NB4 (cell line): ENCODE measurements at regions not wholly inside any gene's neighbourhood (a gene's known extent, or its start where the extent isn't known, plus 50 kb on each side); places are given as distances from the start of the nearest gene placed in this dataset.

Source experiments
- MYC ChIP-seq: IDR thresholded peaks from 2 replicates; pipeline ENCODE4 v1.6.1; 2011; ENCODE audit warnings: low read depth, low read length
- POLR2A ChIP-seq: IDR thresholded peaks from 2 replicates; pipeline ENCODE4 v1.6.1; 2011; ENCODE audit warnings: mild to moderate bottlenecking; ENCODE audit not compliant: insufficient read length; ENCODE audit errors: extremely low read depth
- TF ChIP-seq, protein P1 (sequence below): IDR thresholded peaks from one replicate; pipeline ENCODE4 v1.5.1; 2012; ENCODE audit warnings: low read depth, low read length
- TF ChIP-seq, protein P2 (sequence below): IDR thresholded peaks from 2 replicates; pipeline ENCODE4 v1.6.1; 2011; ENCODE audit warnings: low read depth, low read length

DNA sequence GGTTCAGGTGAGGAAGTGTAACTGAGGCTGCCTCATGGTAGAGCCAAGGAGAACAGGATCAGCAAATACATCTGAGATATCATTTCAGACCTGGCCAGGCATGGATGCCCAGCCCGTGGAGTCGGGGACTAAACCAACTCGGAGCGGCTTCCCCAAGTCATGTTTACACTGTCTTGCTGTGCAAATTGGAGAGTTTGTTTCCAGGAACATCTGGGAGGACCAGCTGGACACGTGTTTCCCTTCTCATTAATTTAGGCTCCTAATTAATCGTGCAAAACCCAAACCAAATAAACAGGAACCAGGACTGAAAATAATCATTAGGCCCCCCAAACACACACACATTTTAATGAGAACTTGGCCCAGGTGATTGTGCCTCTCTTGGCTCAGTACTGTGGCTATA, 70.9 kb upstream of the SALL1 start:
- TF ChIP-seq POLR2A: no peak
- TF ChIP-seq, protein P1, sequence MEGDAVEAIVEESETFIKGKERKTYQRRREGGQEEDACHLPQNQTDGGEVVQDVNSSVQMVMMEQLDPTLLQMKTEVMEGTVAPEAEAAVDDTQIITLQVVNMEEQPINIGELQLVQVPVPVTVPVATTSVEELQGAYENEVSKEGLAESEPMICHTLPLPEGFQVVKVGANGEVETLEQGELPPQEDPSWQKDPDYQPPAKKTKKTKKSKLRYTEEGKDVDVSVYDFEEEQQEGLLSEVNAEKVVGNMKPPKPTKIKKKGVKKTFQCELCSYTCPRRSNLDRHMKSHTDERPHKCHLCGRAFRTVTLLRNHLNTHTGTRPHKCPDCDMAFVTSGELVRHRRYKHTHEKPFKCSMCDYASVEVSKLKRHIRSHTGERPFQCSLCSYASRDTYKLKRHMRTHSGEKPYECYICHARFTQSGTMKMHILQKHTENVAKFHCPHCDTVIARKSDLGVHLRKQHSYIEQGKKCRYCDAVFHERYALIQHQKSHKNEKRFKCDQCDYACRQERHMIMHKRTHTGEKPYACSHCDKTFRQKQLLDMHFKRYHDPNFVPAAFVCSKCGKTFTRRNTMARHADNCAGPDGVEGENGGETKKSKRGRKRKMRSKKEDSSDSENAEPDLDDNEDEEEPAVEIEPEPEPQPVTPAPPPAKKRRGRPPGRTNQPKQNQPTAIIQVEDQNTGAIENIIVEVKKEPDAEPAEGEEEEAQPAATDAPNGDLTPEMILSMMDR: no peak
- TF ChIP-seq, protein P2, sequence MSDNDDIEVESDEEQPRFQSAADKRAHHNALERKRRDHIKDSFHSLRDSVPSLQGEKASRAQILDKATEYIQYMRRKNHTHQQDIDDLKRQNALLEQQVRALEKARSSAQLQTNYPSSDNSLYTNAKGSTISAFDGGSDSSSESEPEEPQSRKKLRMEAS: no peak
- TF ChIP-seq MYC: no peak
